Tibial nerve (tissue), 3 donors: ENCODE measurements at regions not wholly inside any gene's neighbourhood (a gene's known extent, or its start where the extent isn't known, plus 50 kb on each side); places are given as distances from the start of the nearest gene placed in this dataset.

Experiments used
- CTCF ChIP-seq, 5 experiments: fragments of 200-600 bp in 3 of 5; fragments of 450-650 bp in 2 of 5; sonication (generic) in 3 of 5; IDR thresholded peaks; one replicate each; pipeline ENCODE4 v1.5.1; 2016 to 2019; ENCODE audit warnings: antibody characterized with exemption in 5 of 5, mild to moderate bottlenecking in 3 of 5, moderate library complexity in 2 of 5
- POLR2A ChIP-seq, 2 donors: fragments of 450-650 bp; IDR thresholded peaks; one replicate each; pipeline ENCODE4 v1.6.1; 2017; ENCODE audit warnings: antibody characterized with exemption in 2 of 2, mild to moderate bottlenecking in 2 of 2, moderate library complexity in 2 of 2

DNA sequence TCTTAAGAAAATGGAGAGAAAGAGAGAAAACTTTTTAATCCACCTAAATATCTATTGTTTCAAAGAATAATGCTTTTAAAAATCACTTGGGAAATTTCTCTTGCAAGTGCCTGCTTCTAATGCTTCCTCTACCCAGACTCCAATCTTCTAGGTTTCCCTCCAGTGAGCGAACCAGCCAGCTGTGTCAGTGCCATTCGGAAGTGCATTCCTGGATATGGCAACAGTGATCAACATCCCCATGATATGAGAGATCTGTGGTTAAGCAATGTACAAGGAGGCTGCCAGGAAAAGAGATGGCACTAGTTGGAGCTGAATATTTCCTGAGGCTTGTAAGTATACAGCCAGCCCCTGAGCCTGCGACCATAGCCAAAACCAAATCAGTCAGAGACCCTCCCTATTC is 53.3 kb upstream of the KCNMB2 start:
- TF ChIP-seq CTCF (IDR thresholded peaks at IDR 0.05) (no peak), POLR2A (IDR thresholded peaks at IDR 0.05) (no peak)
